GM06990 (cell line): ENCODE measurements at regions not wholly inside any gene's neighbourhood (a gene's known extent, or its start where the extent isn't known, plus 50 kb on each side); places are given as distances from the start of the nearest gene placed in this dataset.

ENCODE experiments used
- DNase-seq: peaks from one replicate; pipeline ENCODE4 v3.0.0-alpha.2; 2011; ENCODE audit not compliant: insufficient read length; ENCODE audit errors: extremely low read depth
- H3K27me3 ChIP-seq: replicated peaks from 2 replicates; pipeline ENCODE4 v1.6.0; 2011; ENCODE audit warnings: low read length; ENCODE audit not compliant: control insufficient read depth, insufficient read depth
- H3K36me3 ChIP-seq: 2 replicates; pipeline ENCODE4 v1.5.1; 2011; ENCODE audit warnings: low read length; ENCODE audit not compliant: control insufficient read depth, insufficient read depth
- H3K4me3 ChIP-seq: replicated peaks from 2 replicates; pipeline ENCODE4 v1.5.1; 2011; ENCODE audit warnings: low read depth, mild to moderate bottlenecking, control low read depth, low read length
- TF ChIP-seq, protein P1 (sequence below): IDR thresholded peaks from 2 replicates; pipeline ENCODE4 v1.5.1; 2011; ENCODE audit warnings: low read length, control low read depth, mild to moderate bottlenecking, inconsistent platforms; ENCODE audit not compliant: insufficient read depth, poor library complexity, severe bottlenecking

DNA sequence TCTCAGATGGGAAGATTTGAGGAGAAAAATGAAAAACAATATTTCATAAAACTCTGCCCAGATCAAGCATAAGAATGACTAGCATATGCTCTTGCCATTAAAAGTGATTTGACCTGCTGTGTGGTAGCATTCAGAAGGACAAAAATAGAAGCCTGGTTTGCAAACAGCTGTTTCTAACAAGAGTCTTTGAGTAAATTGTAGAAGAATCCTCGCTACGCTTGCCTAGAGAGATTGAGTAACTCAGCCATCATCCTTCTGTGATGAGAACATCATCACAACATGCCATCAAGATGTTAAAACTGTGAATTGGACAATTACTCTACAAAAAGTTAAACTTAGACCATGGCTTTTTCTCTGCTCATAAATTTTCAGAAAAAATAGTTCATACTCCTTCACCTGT lies 168.9 kb upstream of the PUDP start:
- Histone ChIP-seq H3K36me3 (no peaks in the 10 kb centered on the region), H3K4me3 (no peak overlapping the region), H3K27me3 (no peaks in the 10 kb centered on the region)
- DNase-seq, result no peak
- TF ChIP-seq, protein P1, sequence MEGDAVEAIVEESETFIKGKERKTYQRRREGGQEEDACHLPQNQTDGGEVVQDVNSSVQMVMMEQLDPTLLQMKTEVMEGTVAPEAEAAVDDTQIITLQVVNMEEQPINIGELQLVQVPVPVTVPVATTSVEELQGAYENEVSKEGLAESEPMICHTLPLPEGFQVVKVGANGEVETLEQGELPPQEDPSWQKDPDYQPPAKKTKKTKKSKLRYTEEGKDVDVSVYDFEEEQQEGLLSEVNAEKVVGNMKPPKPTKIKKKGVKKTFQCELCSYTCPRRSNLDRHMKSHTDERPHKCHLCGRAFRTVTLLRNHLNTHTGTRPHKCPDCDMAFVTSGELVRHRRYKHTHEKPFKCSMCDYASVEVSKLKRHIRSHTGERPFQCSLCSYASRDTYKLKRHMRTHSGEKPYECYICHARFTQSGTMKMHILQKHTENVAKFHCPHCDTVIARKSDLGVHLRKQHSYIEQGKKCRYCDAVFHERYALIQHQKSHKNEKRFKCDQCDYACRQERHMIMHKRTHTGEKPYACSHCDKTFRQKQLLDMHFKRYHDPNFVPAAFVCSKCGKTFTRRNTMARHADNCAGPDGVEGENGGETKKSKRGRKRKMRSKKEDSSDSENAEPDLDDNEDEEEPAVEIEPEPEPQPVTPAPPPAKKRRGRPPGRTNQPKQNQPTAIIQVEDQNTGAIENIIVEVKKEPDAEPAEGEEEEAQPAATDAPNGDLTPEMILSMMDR, result no peak

DNA sequence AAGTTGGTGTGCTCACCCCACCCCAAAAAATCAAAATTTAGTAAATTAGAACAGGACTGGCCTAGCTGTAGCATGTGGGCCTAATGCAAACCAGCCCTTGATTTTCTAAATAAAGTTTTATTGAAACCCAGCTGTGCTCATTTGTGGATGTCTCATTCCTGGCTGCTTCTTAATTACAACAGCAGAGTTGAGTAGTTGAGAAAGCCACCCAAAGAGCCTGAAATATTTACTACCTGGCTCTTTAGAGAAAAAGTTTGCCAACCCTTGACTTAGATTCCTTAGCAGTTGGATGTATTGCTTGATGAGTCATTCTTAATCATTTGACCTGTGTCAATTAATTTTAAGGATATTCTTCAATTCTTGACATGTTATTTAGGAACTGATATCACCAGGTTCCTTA lies 168.3 kb upstream of the PUDP start:
- Histone ChIP-seq H3K4me3 (no peak overlapping the region), H3K36me3 (no peaks in the 10 kb centered on the region), H3K27me3 (no peaks in the 10 kb centered on the region)
- TF ChIP-seq, protein P1, result no peak
- no peak for DNase-seq

DNA sequence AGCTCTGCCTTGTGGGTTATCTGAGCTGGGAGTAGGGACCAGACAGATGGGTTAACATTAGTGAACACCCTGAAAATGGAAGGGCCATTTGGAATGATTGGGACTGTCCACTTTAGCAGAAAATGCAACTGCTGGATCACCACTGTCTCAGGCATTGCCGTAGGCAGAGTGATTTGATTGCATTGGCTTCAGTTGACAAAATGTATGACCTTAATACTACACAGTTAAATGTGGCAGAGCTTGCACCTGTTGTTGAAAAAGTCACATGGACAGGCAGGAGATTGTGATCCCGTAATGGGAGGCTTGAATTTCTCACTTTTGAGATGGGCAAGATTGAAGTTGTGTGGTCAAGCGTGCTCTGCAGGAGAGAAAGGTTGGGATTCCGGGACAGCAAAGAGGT lies 166.5 kb upstream of the PUDP start:
- Histone ChIP-seq H3K27me3 (no peaks in the 10 kb centered on the region), H3K4me3 (no peak overlapping the region), H3K36me3 (no peaks in the 10 kb centered on the region)
- no peak for DNase-seq
- TF ChIP-seq, protein P1, result no peak

GRCh38 chrX:7307720-7308119 lies 159.8 kb upstream of the PUDP start:
- TF ChIP-seq, protein P1, result no peak
- no peaks in the 10 kb centered on the region for H3K36me3 ChIP-seq
- no peak overlapping the region for H3K4me3 ChIP-seq
- no peaks in the 10 kb centered on the region for H3K27me3 ChIP-seq
- no peak for DNase-seq

DNA sequence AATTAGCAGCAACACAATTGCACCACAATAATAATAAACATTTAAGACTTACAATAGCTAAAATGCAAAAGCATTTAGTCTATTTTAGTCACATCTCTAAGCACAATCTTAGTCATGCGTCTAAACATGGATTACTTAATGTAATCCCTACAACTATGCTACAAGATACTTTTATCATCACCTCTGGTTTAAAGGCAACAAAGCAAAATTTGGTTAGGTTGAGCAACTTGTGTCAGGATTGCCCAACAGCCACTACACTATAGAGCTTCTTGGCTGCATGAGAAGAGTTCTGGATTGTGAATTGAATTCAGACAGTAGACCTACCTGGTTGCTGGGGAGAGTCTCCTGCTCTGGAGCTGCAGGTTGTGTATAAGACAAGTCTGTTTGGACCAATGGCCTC lies 146.5 kb upstream of the PUDP start:
- Histone ChIP-seq H3K36me3 (no peaks in the 10 kb centered on the region), H3K27me3 (no peaks in the 10 kb centered on the region), H3K4me3 (no peak overlapping the region)
- DNase-seq, result no peak
- TF ChIP-seq, protein P1, result no peak

GRCh38 chrX:7286168-7286837 lies 138.3 kb upstream of the PUDP start:
- Histone ChIP-seq H3K4me3 (no peak overlapping the region), H3K36me3 (no peaks in the 10 kb centered on the region), H3K27me3 (no peaks in the 10 kb centered on the region)
- DNase-seq, result no peak
- TF ChIP-seq, protein P1, result no peak
